GM20000 (cell line): ENCODE measurements at regions not wholly inside any gene's neighbourhood (a gene's known extent, or its start where the extent isn't known, plus 50 kb on each side); places are given as distances from the start of the nearest gene placed in this dataset.

Source experiments
- DNase-seq: peaks from one replicate; pipeline ENCODE4 v3.0.0; 2012; ENCODE audit warnings: low spot score
- TF ChIP-seq, protein P1 (sequence below): IDR thresholded peaks from 2 replicates; pipeline ENCODE4 v1.5.1; 2012; ENCODE audit warnings: mild to moderate bottlenecking, control low read depth; ENCODE audit errors: extremely low read depth, missing control alignments

DNA sequence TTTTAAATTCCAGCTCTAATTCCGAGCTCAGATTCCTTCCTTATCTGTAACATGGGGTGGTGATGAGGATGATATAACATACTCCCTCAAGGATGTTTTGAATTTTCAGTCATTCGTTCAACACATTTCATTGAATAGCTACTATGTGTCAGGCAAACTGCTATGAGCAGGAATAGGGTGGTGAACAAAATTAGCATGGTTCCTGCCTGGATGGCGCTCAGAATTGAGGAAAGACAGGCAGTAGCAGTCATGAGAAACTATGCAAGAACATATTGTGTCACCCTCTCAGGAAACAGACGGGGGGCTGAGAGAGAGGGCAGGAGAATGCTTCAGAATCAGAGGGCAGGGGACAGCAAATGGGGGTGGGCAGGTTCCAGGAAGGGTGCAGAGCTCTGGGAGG, 265.2 kb downstream of the NSG2 start:
- DNase-seq: no peak
- TF ChIP-seq, protein P1, sequence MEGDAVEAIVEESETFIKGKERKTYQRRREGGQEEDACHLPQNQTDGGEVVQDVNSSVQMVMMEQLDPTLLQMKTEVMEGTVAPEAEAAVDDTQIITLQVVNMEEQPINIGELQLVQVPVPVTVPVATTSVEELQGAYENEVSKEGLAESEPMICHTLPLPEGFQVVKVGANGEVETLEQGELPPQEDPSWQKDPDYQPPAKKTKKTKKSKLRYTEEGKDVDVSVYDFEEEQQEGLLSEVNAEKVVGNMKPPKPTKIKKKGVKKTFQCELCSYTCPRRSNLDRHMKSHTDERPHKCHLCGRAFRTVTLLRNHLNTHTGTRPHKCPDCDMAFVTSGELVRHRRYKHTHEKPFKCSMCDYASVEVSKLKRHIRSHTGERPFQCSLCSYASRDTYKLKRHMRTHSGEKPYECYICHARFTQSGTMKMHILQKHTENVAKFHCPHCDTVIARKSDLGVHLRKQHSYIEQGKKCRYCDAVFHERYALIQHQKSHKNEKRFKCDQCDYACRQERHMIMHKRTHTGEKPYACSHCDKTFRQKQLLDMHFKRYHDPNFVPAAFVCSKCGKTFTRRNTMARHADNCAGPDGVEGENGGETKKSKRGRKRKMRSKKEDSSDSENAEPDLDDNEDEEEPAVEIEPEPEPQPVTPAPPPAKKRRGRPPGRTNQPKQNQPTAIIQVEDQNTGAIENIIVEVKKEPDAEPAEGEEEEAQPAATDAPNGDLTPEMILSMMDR: no peak

GRCh38 chr5:174311121-174311520, 265.6 kb downstream of the NSG2 start:
- TF ChIP-seq, protein P1: no peak
- DNase-seq: no peak

DNA sequence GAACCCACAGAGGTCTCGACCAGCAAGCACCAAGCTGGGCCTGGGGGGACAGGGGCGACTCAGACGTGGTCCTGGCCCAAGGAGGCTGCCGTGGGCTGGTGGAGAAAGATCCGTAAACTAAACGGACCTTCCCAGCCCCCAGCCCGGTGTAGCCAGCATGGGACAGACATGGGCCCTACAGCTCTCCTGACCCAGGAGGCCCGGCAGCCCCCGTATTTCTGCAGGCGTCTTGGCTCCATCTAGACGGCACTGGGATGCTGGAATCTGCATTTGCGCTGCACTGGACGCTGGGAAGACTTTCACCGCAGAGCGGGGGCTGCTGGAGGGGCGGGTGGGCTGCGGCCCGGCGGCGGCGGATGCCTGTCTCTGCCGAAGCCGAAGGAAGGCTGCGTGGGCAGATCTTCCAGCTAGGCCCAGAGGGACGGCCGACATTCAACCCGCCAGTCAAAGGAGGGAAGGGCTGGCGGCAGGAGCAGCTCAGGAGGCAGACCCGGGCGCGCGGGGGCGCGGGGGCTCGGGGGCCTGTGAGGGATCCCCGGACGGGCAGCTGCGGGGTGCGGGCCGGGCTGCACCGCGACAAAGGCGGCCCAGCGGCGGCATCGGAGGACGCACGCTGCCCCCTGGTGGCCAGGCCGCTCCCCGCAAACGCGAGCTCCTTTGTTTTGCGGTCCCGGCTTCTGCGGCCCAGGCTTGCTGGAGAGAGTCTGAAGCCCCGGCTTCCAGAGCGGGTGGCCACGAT, 266.2 kb downstream of the NSG2 start:
- TF ChIP-seq, protein P1: peak; percentile 89
- DNase-seq: peak; percentile 88

GRCh38 chr5:174312270-174312617, 266.7 kb downstream of the NSG2 start:
- DNase-seq: no peak
- TF ChIP-seq, protein P1: no peak

GRCh38 chr5:174312641-174313040, 267.1 kb downstream of the NSG2 start:
- TF ChIP-seq, protein P1: no peak

DNA sequence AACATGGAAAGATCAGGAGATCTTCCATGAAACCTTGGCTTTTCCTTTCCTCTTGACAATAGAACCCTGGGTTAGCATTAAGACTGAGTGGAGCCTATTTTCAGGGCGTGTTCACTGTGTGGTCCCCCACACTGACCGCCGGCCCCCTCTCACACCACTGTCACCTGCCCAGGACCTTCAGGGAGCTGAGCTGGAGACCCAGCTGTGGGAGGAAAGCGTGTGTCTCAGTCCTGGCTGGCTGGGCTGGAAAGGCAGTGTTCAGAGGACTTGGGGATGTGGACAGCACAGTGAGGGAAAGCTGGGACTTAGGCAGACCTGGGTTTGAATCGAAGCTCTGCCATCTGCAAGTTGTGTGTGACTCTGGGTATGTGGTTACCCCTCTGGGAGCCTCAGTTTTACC, 268.1 kb downstream of the NSG2 start:
- TF ChIP-seq, protein P1: no peak
- DNase-seq: no peak

More at GRCh38 chr5:174312641-174313040, 267.1 kb downstream of the NSG2 start:
- no peak for DNase-seq

DNA sequence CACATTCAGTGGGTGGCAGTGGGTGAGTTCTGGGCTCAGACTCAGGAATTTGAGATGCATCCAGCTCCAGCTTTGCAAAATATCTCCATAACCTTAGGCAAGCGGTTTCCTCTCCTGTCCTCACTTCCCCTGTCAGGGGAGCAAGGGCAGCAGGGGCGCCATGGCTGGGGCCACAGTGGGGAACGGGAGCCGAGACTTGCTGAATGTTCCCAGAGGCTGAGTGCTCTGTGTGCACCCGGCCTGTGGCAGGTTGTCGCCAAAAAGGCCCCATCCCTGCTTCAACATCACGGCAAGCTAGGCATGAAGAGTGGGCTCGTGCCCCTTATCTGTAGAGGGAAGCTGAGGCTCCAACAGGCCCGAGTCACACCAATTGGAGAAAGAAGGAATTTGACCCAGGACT, 268.8 kb downstream of the NSG2 start:
- no peak for DNase-seq
- TF ChIP-seq, protein P1: no peak
